ENCODE measurements at regions not wholly inside any gene's neighbourhood (a gene's known extent, or its start where the extent isn't known, plus 50 kb on each side); places are given as distances from the start of the nearest gene placed in this dataset.

- Histone ChIP-seq H4K20me1 (ENCODE audit: control insufficient read depth, insufficient read depth, insufficient read length) (no peaks in the 10 kb centered on the region), H3K4me1 (ENCODE audit: insufficient read depth, low read length) (no peaks in the 10 kb centered on the region), H3K79me1 (ENCODE audit: insufficient read depth, low read depth, low read length, poor library complexity, severe bottlenecking) (no peaks in the 10 kb centered on the region), H3T11ph (ENCODE audit: low read length) (no peak overlapping the region), H3K23ac (ENCODE audit: insufficient read length, low read depth, low read length) (no peak overlapping the region), H4K5ac (ENCODE audit: insufficient read length, low read depth, low read length) (no peak overlapping the region), H3K56ac (ENCODE audit: insufficient read length, low read depth, low read length) (no peak overlapping the region), H2BK20ac (ENCODE audit: low read depth, low read length, poor library complexity, severe bottlenecking) (no peak overlapping the region), H3K18ac (ENCODE audit: insufficient read length, low read depth, low read length) (no peak overlapping the region), H2AK5ac (ENCODE audit: insufficient read length, low read length) (no peak overlapping the region), H2BK15ac (ENCODE audit: low read depth, low read length) (no peak overlapping the region), H2AFZ (ENCODE audit: low read length) (no peak overlapping the region), H3K27me3 (ENCODE audit: insufficient read depth, low read length) (no peaks in the 10 kb centered on the region), H2BK5ac (ENCODE audit: insufficient read length, low read length) (no peak overlapping the region), H3K14ac (ENCODE audit: insufficient read depth, low read length) (no peak overlapping the region), H3K9me3 (ENCODE audit: control insufficient read depth, low read depth, low read length) (peaks cover 48% of the 10 kb centered on the region), H3K4ac (ENCODE audit: low read depth, low read length) (no peak overlapping the region), H3K79me2 (ENCODE audit: insufficient read depth, low read length) (no peaks in the 10 kb centered on the region; the same call in 1 of the 2 replicates), H4K8ac (replicated peaks; ENCODE audit: insufficient read length, low read depth, low read length) (no peak overlapping the region), H3K9ac (ENCODE audit: extremely low read depth, insufficient read length, low read length) (no peak overlapping the region), H3K4me2 (ENCODE audit: insufficient read depth, insufficient read length, low read length) (no peak overlapping the region), H2BK120ac (ENCODE audit: low read depth, low read length, poor library complexity, severe bottlenecking) (no peak overlapping the region), H3K27ac (ENCODE audit: insufficient read length, low read depth, low read length) (no peak overlapping the region), H2BK12ac (ENCODE audit: insufficient read length, low read depth, low read length) (no peak overlapping the region), H3K23me2 (ENCODE audit: insufficient read length, low read depth, low read length, poor library complexity, severe bottlenecking) (no peaks in the 10 kb centered on the region), H4K91ac (ENCODE audit: insufficient read length, low read depth, low read length) (no peak overlapping the region)
- no peak for DNase-seq
- Mint-ChIP-seq H3K27ac (no peak overlapping the region), H3K9me3 (peaks cover 63 to 65% of the 10 kb centered on the region in 2 experiments), H3K27me3 (ENCODE audit: low read depth) (no peaks in the 10 kb centered on the region; the same call in 1 of the 2 replicates), H3K36me3 (ENCODE audit: insufficient read depth in 1 of 3, low read depth in 3 of 3) (peaks cover 32 to 60% (median 39%) of the 10 kb centered on the region in 3 experiments), H3K4me3 (no peak overlapping the region), H3K4me1 (peaks cover 11 to 13% of the 10 kb centered on the region in 2 experiments)
- WGBS (ENCODE audit: extremely low coverage, insufficient read length, low lambda C conversion rate) = no CpG with 5 or more reads among the region's 1 CpG
- TF ChIP-seq CTCF (conservative IDR thresholded peaks at IDR 0.05) = no peak
These were observed 192.0 kb upstream of the IMPG1 start for GRCh38 chr6:76264468-76264867.

All from H9 (cell line).